Stimulated activated CD8-positive, alpha-beta memory T cell treated with anti-CD3 and anti-CD28 coated beads, Interleukin-2, amount 100 ng/mL, for 48 hours (primary cell): ENCODE measurements at regions not wholly inside any gene's neighbourhood (a gene's known extent, or its start where the extent isn't known, plus 50 kb on each side); places are given as distances from the start of the nearest gene placed in this dataset.
"Not testable (repeated sequence)": the region's sequence is repeated elsewhere in the genome, so short reads cannot be mapped to it uniquely, and the experiment has no call there.

Experiments used
- DNase-seq, 2 donors: peaks; one replicate each; pipeline ENCODE4 v3.0.0-alpha.2; 2020; ENCODE audit warnings: low read depth in 2 of 2

GRCh38 chr6:93183531-93183972, 235.8 kb downstream of the EPHA7 start:
- DNase-seq = no peak

- DNase-seq = no peak
Observed at GRCh38 chr6:93182938-93183479, 236.3 kb downstream of the EPHA7 start.

GRCh38 chr6:93177918-93178317, 241.4 kb downstream of the EPHA7 start:
- no peak for DNase-seq

GRCh38 chr6:93177438-93177837, 241.9 kb downstream of the EPHA7 start:
- no peak for DNase-seq

- no peak for DNase-seq
Observed at GRCh38 chr6:93176070-93176469, 243.3 kb downstream of the EPHA7 start.

GRCh38 chr6:93173573-93173972, 245.8 kb downstream of the EPHA7 start:
- DNase-seq = not testable (repeated sequence)

GRCh38 chr6:93165850-93166430, 253.4 kb downstream of the EPHA7 start:
- DNase-seq = no peak

GRCh38 chr6:93164781-93165180, 254.6 kb downstream of the EPHA7 start:
- no peak for DNase-seq

- DNase-seq = no peak
Observed at GRCh38 chr6:93163146-93163545, 256.2 kb downstream of the EPHA7 start.

- no peak for DNase-seq
Observed at GRCh38 chr6:93139408-93140081, 279.8 kb downstream of the EPHA7 start.

GRCh38 chr6:93136111-93136510, 283.2 kb downstream of the EPHA7 start:
- no peak for DNase-seq

GRCh38 chr6:93124006-93124632, 295.2 kb downstream of the EPHA7 start:
- DNase-seq = no peak

- DNase-seq = no peak
Observed at GRCh38 chr6:93123585-93123984, 295.8 kb downstream of the EPHA7 start.

GRCh38 chr6:93120154-93120742, 299.1 kb downstream of the EPHA7 start:
- no peak for DNase-seq

- no peak for DNase-seq
Observed at GRCh38 chr6:93105907-93106306, 313.5 kb downstream of the EPHA7 start.

GRCh38 chr6:93105017-93105416, 314.3 kb downstream of the EPHA7 start:
- no peak for DNase-seq

GRCh38 chr6:93104195-93104817, 315.1 kb downstream of the EPHA7 start:
- no peak for DNase-seq

GRCh38 chr6:93088621-93089501, 330.5 kb downstream of the EPHA7 start:
- no peak for DNase-seq

- DNase-seq = no peak
Observed at GRCh38 chr6:93087606-93088005, 331.8 kb downstream of the EPHA7 start.

- no peak for DNase-seq
Observed at GRCh38 chr6:93086351-93086750, 333.0 kb downstream of the EPHA7 start.
